ENCODE measurements at regions not wholly inside any gene's neighbourhood (a gene's known extent, or its start where the extent isn't known, plus 50 kb on each side); places are given as distances from the start of the nearest gene placed in this dataset.
"Not testable (repeated sequence)": the region's sequence is repeated elsewhere in the genome, so short reads cannot be mapped to it uniquely, and the experiment has no call there.

GRCh38 chr7:76898807-76899206 lies 133.4 kb downstream of the SPDYE17 start:
- H3K4me1 Mint-ChIP-seq (ENCODE audit: insufficient read depth, unreplicated experiment); POLR2A ChIA-PET; H3K36me3 Mint-ChIP-seq (ENCODE audit: insufficient read depth, unreplicated experiment); H3K27ac Mint-ChIP-seq (ENCODE audit: low read depth, unreplicated experiment); H3K4me3 Mint-ChIP-seq (ENCODE audit: unreplicated experiment); BruUV-seq (replicated peaks); DNase-seq (ENCODE audit: unreplicated experiment); H3K9me3 Mint-ChIP-seq (ENCODE audit: unreplicated experiment); CTCF ChIA-PET; intact Hi-C loops (cut with micrococcal nuclease): not testable (repeated sequence)
- peaks cover 10% of the 10 kb centered on the region for H3K27me3 Mint-ChIP-seq (ENCODE audit: insufficient read depth, unreplicated experiment)

- BruUV-seq (replicated peaks); H3K4me1 Mint-ChIP-seq (ENCODE audit: insufficient read depth, unreplicated experiment); POLR2A ChIA-PET; H3K27ac Mint-ChIP-seq (ENCODE audit: low read depth, unreplicated experiment); intact Hi-C loops (cut with micrococcal nuclease); H3K27me3 Mint-ChIP-seq (ENCODE audit: insufficient read depth, unreplicated experiment); H3K4me3 Mint-ChIP-seq (ENCODE audit: unreplicated experiment); H3K9me3 Mint-ChIP-seq (ENCODE audit: unreplicated experiment); H3K36me3 Mint-ChIP-seq (ENCODE audit: insufficient read depth, unreplicated experiment); CTCF ChIA-PET: not testable (repeated sequence)
- DNase-seq (ENCODE audit: unreplicated experiment): peak; percentile 1
Observed at GRCh38 chr7:76897007-76897406, 135.2 kb downstream of the SPDYE17 start.

GRCh38 chr7:76895696-76896095 lies 136.5 kb downstream of the SPDYE17 start:
- intact Hi-C loops (cut with micrococcal nuclease); H3K4me3 Mint-ChIP-seq (ENCODE audit: unreplicated experiment); BruUV-seq (replicated peaks); DNase-seq (ENCODE audit: unreplicated experiment); H3K27ac Mint-ChIP-seq (ENCODE audit: low read depth, unreplicated experiment); H3K36me3 Mint-ChIP-seq (ENCODE audit: insufficient read depth, unreplicated experiment); CTCF ChIA-PET; POLR2A ChIA-PET; H3K4me1 Mint-ChIP-seq (ENCODE audit: insufficient read depth, unreplicated experiment); H3K27me3 Mint-ChIP-seq (ENCODE audit: insufficient read depth, unreplicated experiment); H3K9me3 Mint-ChIP-seq (ENCODE audit: unreplicated experiment): not testable (repeated sequence)

- H3K4me1 Mint-ChIP-seq (ENCODE audit: insufficient read depth, unreplicated experiment); H3K4me3 Mint-ChIP-seq (ENCODE audit: unreplicated experiment); intact Hi-C loops (cut with micrococcal nuclease); CTCF ChIA-PET; H3K9me3 Mint-ChIP-seq (ENCODE audit: unreplicated experiment); H3K27me3 Mint-ChIP-seq (ENCODE audit: insufficient read depth, unreplicated experiment); H3K27ac Mint-ChIP-seq (ENCODE audit: low read depth, unreplicated experiment); BruUV-seq (replicated peaks); H3K36me3 Mint-ChIP-seq (ENCODE audit: insufficient read depth, unreplicated experiment); POLR2A ChIA-PET; DNase-seq (ENCODE audit: unreplicated experiment): not testable (repeated sequence)
Observed at GRCh38 chr7:76891771-76892170, 140.4 kb downstream of the SPDYE17 start.

GRCh38 chr7:76879733-76880288 lies 152.3 kb downstream of the SPDYE17 start:
- H3K27ac Mint-ChIP-seq (ENCODE audit: low read depth, unreplicated experiment); DNase-seq (ENCODE audit: unreplicated experiment); intact Hi-C loops (cut with micrococcal nuclease); H3K4me3 Mint-ChIP-seq (ENCODE audit: unreplicated experiment); POLR2A ChIA-PET; H3K9me3 Mint-ChIP-seq (ENCODE audit: unreplicated experiment); BruUV-seq (replicated peaks); H3K4me1 Mint-ChIP-seq (ENCODE audit: insufficient read depth, unreplicated experiment); H3K36me3 Mint-ChIP-seq (ENCODE audit: insufficient read depth, unreplicated experiment); CTCF ChIA-PET: not testable (repeated sequence)
- peaks cover 36% of the 10 kb centered on the region for H3K27me3 Mint-ChIP-seq (ENCODE audit: insufficient read depth, unreplicated experiment)

- BruUV-seq (replicated peaks); intact Hi-C loops (cut with micrococcal nuclease); H3K4me1 Mint-ChIP-seq (ENCODE audit: insufficient read depth, unreplicated experiment); H3K4me3 Mint-ChIP-seq (ENCODE audit: unreplicated experiment); CTCF ChIA-PET; H3K36me3 Mint-ChIP-seq (ENCODE audit: insufficient read depth, unreplicated experiment); POLR2A ChIA-PET; DNase-seq (ENCODE audit: unreplicated experiment); H3K27ac Mint-ChIP-seq (ENCODE audit: low read depth, unreplicated experiment); H3K9me3 Mint-ChIP-seq (ENCODE audit: unreplicated experiment): not testable (repeated sequence)
- H3K27me3 Mint-ChIP-seq (ENCODE audit: insufficient read depth, unreplicated experiment): peaks cover 40% of the 10 kb centered on the region
Observed at GRCh38 chr7:76875760-76876159, 156.4 kb downstream of the SPDYE17 start.

- H3K4me3 Mint-ChIP-seq (ENCODE audit: unreplicated experiment); H3K4me1 Mint-ChIP-seq (ENCODE audit: insufficient read depth, unreplicated experiment); POLR2A ChIA-PET; DNase-seq (ENCODE audit: unreplicated experiment); CTCF ChIA-PET; BruUV-seq (replicated peaks); H3K9me3 Mint-ChIP-seq (ENCODE audit: unreplicated experiment); intact Hi-C loops (cut with micrococcal nuclease); H3K27ac Mint-ChIP-seq (ENCODE audit: low read depth, unreplicated experiment); H3K36me3 Mint-ChIP-seq (ENCODE audit: insufficient read depth, unreplicated experiment): not testable (repeated sequence)
- peaks cover 50% of the 10 kb centered on the region for H3K27me3 Mint-ChIP-seq (ENCODE audit: insufficient read depth, unreplicated experiment)
Observed at GRCh38 chr7:76870504-76870808, 161.7 kb downstream of the SPDYE17 start.

- H3K27me3 Mint-ChIP-seq (ENCODE audit: insufficient read depth, unreplicated experiment): peaks cover 55% of the 10 kb centered on the region
- CTCF ChIA-PET; H3K36me3 Mint-ChIP-seq (ENCODE audit: insufficient read depth, unreplicated experiment); intact Hi-C loops (cut with micrococcal nuclease); POLR2A ChIA-PET; H3K4me3 Mint-ChIP-seq (ENCODE audit: unreplicated experiment); H3K4me1 Mint-ChIP-seq (ENCODE audit: insufficient read depth, unreplicated experiment); H3K27ac Mint-ChIP-seq (ENCODE audit: low read depth, unreplicated experiment); BruUV-seq (replicated peaks); H3K9me3 Mint-ChIP-seq (ENCODE audit: unreplicated experiment); DNase-seq (ENCODE audit: unreplicated experiment): not testable (repeated sequence)
Observed at GRCh38 chr7:76867364-76867889, 164.7 kb downstream of the SPDYE17 start.

GRCh38 chr7:76863150-76863773 lies 168.9 kb downstream of the SPDYE17 start:
- POLR2A ChIA-PET; BruUV-seq (replicated peaks); H3K36me3 Mint-ChIP-seq (ENCODE audit: insufficient read depth, unreplicated experiment); intact Hi-C loops (cut with micrococcal nuclease); H3K4me1 Mint-ChIP-seq (ENCODE audit: insufficient read depth, unreplicated experiment); H3K4me3 Mint-ChIP-seq (ENCODE audit: unreplicated experiment); H3K27ac Mint-ChIP-seq (ENCODE audit: low read depth, unreplicated experiment); H3K9me3 Mint-ChIP-seq (ENCODE audit: unreplicated experiment); CTCF ChIA-PET; DNase-seq (ENCODE audit: unreplicated experiment): not testable (repeated sequence)
- peaks cover 69% of the 10 kb centered on the region for H3K27me3 Mint-ChIP-seq (ENCODE audit: insufficient read depth, unreplicated experiment)

- DNase-seq (ENCODE audit: unreplicated experiment); H3K27ac Mint-ChIP-seq (ENCODE audit: low read depth, unreplicated experiment); BruUV-seq (replicated peaks); H3K9me3 Mint-ChIP-seq (ENCODE audit: unreplicated experiment); POLR2A ChIA-PET; CTCF ChIA-PET; H3K36me3 Mint-ChIP-seq (ENCODE audit: insufficient read depth, unreplicated experiment); intact Hi-C loops (cut with micrococcal nuclease); H3K4me1 Mint-ChIP-seq (ENCODE audit: insufficient read depth, unreplicated experiment); H3K4me3 Mint-ChIP-seq (ENCODE audit: unreplicated experiment): not testable (repeated sequence)
- H3K27me3 Mint-ChIP-seq (ENCODE audit: insufficient read depth, unreplicated experiment): peaks cover 72% of the 10 kb centered on the region
Observed at GRCh38 chr7:76862241-76862640, 169.9 kb downstream of the SPDYE17 start.

Data from MCF 10A (cell line).